ENCODE measurements at regions not wholly inside any gene's neighbourhood (a gene's known extent, or its start where the extent isn't known, plus 50 kb on each side); places are given as distances from the start of the nearest gene placed in this dataset.

DNA sequence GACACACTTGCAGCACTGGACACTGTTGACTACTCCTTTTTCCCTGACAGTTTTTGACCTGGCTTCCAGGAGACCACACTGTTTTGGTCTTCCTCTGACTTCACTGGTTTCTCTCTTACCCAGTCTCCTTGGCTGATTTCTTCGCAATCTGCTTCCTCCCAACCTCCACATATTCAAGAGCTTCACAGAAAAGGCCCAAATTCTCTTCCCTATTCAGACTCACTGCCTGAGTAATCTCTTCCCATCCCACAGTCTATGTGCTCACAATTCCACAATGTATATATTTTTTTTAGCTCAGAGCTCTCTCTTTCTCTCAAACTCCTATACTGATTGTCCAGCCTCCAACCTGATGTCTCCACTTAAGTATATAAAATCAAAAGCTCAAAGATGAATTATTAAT lies 115.4 kb downstream of the SINHCAF start:
- no peak for TF ChIP-seq POLR2AphosphoS5 (IDR thresholded peaks at IDR 0.05; ENCODE audit: borderline replicate concordance, low read depth, low read length)
- TF ChIP-seq EZH2 (IDR thresholded peaks at IDR 0.05) = no peak
